ENCODE measurements at regions not wholly inside any gene's neighbourhood (a gene's known extent, or its start where the extent isn't known, plus 50 kb on each side); places are given as distances from the start of the nearest gene placed in this dataset.

GRCh38 chr6:50952092-50952907 is 133.6 kb downstream of the TFAP2B start:
- H3K36me3 ChIP-seq, result no peaks in the 10 kb centered on the region

GRCh38 chr6:50956014-50956413 is 137.3 kb downstream of the TFAP2B start:
- Histone ChIP-seq H3K4me3 (ENCODE audit: low read depth in 1 of 2, low read length in 1 of 2) (no peak overlapping the region), H3K27ac (no peak overlapping the region), H3K9me3 (no peaks in the 10 kb centered on the region), H3K27me3 (no peaks in the 10 kb centered on the region), H3K36me3 (no peaks in the 10 kb centered on the region), H3K4me1 (ENCODE audit: control insufficient read depth in 1 of 2, insufficient read depth in 1 of 2, low read depth in 1 of 2, low read length in 1 of 2) (peaks cover 4 to 7% of the 10 kb centered on the region in 2 experiments)
- TF ChIP-seq, protein P1, sequence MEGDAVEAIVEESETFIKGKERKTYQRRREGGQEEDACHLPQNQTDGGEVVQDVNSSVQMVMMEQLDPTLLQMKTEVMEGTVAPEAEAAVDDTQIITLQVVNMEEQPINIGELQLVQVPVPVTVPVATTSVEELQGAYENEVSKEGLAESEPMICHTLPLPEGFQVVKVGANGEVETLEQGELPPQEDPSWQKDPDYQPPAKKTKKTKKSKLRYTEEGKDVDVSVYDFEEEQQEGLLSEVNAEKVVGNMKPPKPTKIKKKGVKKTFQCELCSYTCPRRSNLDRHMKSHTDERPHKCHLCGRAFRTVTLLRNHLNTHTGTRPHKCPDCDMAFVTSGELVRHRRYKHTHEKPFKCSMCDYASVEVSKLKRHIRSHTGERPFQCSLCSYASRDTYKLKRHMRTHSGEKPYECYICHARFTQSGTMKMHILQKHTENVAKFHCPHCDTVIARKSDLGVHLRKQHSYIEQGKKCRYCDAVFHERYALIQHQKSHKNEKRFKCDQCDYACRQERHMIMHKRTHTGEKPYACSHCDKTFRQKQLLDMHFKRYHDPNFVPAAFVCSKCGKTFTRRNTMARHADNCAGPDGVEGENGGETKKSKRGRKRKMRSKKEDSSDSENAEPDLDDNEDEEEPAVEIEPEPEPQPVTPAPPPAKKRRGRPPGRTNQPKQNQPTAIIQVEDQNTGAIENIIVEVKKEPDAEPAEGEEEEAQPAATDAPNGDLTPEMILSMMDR (IDR thresholded peaks at IDR 0.05), result no peak

More at GRCh38 chr6:50952092-50952907, 133.6 kb downstream of the TFAP2B start:
- no peak overlapping the region for H3K4me3 ChIP-seq (ENCODE audit: low read depth in 1 of 2, low read length in 1 of 2)
- H3K9me3 ChIP-seq, result no peaks in the 10 kb centered on the region
- H3K27ac ChIP-seq, result no peak overlapping the region
- TF ChIP-seq, protein P1 (IDR thresholded peaks at IDR 0.05), result no peak
- no peaks in the 10 kb centered on the region for H3K4me1 ChIP-seq (ENCODE audit: control insufficient read depth in 1 of 2, insufficient read depth in 1 of 2, low read depth in 1 of 2, low read length in 1 of 2)
- no peaks in the 10 kb centered on the region for H3K27me3 ChIP-seq

DNA sequence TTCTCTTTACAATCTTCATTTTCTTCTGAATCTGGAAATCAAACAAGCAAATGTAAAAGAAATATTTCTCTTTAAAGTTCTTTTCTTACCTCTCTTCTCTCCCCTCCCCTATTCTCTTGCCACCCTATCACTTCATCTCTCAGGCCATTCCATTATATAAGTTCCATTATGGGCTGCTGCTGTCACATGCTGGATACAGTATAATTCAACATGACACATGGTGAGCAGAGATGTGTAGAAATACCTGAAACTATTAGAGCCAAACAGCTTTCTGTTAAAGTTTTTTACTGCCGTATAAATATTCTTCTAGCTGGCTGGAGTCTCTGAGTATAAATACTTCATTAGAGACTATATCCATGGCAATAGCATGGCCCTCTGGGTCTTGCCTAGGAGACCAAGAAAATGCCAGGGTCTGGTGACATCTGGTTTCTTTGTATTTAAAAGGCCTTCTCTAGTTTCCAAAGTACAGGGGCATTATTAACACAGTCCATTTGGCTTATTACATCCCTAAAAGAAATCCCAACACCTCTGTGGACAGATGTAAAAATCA is 139.6 kb downstream of the TFAP2B start:
- no peaks in the 10 kb centered on the region for H3K36me3 ChIP-seq
- H3K9me3 ChIP-seq, result no peaks in the 10 kb centered on the region
- H3K4me3 ChIP-seq (ENCODE audit: low read depth in 1 of 2, low read length in 1 of 2), result no peak overlapping the region
- H3K27ac ChIP-seq, result no peak overlapping the region
- TF ChIP-seq, protein P1 (IDR thresholded peaks at IDR 0.05), result no peak
- peaks cover 26 to 29% of the 10 kb centered on the region in 2 experiments for H3K4me1 ChIP-seq (ENCODE audit: control insufficient read depth in 1 of 2, insufficient read depth in 1 of 2, low read depth in 1 of 2, low read length in 1 of 2)
- no peaks in the 10 kb centered on the region for H3K27me3 ChIP-seq

DNA sequence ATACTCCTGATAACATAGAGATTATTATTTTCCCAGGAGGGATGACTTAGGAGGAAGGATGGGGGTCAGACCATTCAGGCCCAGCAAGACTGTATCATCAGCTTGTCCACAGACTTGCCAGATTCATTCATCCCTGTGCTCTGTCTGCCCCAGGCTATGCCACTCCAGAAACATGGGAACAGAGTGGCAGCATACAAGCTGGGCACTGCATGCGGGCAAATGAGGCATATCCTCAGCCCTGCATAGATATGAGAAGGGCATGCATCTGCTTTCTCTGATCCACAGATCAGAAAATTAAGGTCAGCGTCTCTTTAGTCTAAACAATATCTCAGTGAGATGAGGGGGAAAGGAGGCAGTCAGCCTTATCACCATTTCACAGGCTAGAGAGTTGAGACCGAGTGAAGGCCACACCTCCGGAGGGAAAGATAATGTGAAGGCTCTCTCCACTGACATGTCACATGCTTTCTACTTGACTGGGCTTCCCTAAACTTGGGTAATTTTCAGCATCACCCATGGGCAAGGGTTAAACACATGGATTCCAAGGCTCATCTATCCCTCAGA is 140.5 kb downstream of the TFAP2B start:
- TF ChIP-seq, protein P1 (IDR thresholded peaks at IDR 0.05), result no peak

DNA sequence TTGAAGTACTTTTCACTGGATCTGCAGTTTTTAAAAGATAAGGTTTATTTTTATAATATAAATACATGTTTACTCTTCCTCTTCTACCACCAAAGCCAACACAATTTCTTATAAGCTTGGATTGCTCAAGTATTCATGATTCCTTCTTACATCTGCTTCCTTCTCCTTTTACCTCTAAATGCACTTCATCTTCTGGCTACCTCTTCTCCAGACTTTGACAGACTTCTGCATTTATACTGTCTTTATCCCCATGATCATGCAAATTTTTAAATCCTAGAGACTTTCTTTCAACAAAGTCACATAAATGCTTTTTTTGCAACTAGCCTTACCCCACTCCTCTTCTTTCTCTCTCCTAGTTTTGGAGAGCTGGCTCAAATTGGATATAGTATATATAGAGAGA is 142.9 kb downstream of the TFAP2B start:
- Histone ChIP-seq H3K27ac (peak overlapping the region; percentile 79), H3K9me3 (no peaks in the 10 kb centered on the region), H3K27me3 (no peaks in the 10 kb centered on the region), H3K36me3 (no peaks in the 10 kb centered on the region), H3K4me1 (ENCODE audit: control insufficient read depth in 1 of 2, insufficient read depth in 1 of 2, low read depth in 1 of 2, low read length in 1 of 2) (peaks cover 40 to 51% of the 10 kb centered on the region in 2 experiments), H3K4me3 (ENCODE audit: low read depth in 1 of 2, low read length in 1 of 2) (peak overlapping the region; percentile 16 to 45)
- TF ChIP-seq, protein P1 (IDR thresholded peaks at IDR 0.05), result no peak

More for the DNA sequence above, 140.5 kb downstream of the TFAP2B start:
- H3K4me1 ChIP-seq (ENCODE audit: control insufficient read depth in 1 of 2, insufficient read depth in 1 of 2, low read depth in 1 of 2, low read length in 1 of 2), result peaks cover 36 to 38% of the 10 kb centered on the region in 2 experiments
- no peak overlapping the region for H3K27ac ChIP-seq
- no peaks in the 10 kb centered on the region for H3K36me3 ChIP-seq
- H3K4me3 ChIP-seq (ENCODE audit: low read depth in 1 of 2, low read length in 1 of 2), result no peak overlapping the region
- no peaks in the 10 kb centered on the region for H3K9me3 ChIP-seq
- no peaks in the 10 kb centered on the region for H3K27me3 ChIP-seq

Data from neutrophil (primary cell).